ENCODE measurements at regions not wholly inside any gene's neighbourhood (a gene's known extent, or its start where the extent isn't known, plus 50 kb on each side); places are given as distances from the start of the nearest gene placed in this dataset.
"Not testable (repeated sequence)": the region's sequence is repeated elsewhere in the genome, so short reads cannot be mapped to it uniquely, and the experiment has no call there.

DNA sequence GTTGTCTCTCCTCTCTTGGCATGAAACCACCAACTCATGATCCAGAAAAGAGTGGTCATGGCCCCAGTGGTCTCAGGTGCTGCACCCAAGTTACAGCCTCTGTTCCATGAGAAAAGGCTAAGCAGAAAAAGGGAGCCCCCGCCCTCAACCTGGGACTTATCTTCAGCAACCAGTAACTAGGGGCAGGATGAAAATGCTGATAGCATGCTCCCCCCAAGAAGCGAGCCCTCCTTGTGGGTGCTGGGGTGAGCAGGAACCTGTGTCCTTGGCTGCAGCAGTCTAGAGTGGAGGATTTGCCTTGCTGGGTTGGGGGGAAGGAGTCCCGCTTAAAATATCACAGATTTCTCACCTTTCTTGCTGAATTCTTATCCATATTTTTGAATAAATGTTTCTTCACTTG lies 490.0 kb downstream of the SUCLG1 start:
- no peak for DNase-seq (ENCODE audit: low spot score)

DNA sequence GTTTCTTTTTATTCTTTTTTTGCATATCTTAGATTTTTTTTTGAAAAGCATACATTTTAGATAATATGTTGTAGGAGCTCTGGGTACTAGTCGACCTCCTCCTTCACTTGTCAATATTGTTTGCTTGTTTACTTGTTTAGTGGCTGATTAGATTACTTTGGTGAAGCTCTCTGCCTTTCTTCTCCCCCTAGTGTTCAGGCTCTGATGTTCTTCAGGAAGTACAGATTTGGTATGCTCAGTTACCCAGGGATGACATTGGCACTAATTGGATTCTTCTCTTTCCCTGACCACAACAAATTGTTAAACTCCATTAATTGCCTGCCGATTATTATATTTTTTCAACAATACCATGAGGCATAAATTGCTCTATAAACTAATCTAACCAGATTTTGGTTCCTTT lies 491.2 kb downstream of the SUCLG1 start:
- DNase-seq (ENCODE audit: low spot score): no peak

DNA sequence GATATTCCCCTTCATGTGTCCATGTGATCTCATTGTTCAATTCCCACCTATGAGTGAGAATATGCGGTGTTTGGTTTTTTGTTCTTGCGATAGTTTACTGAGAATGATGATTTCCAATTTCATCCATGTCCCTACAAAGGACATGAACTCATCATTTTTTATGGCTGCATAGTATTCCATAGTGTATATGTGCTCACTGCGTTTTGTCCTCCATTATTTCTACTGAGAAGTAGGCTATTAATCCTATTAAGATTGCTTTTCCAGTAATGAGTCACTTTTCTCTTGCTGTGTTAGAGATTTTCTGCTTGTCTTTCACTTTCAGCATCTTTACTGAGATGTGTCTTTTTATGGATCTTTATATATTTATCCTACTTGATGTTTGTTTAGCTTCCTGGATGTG lies 492.1 kb downstream of the SUCLG1 start:
- DNase-seq (ENCODE audit: low spot score): not testable (repeated sequence)

DNA sequence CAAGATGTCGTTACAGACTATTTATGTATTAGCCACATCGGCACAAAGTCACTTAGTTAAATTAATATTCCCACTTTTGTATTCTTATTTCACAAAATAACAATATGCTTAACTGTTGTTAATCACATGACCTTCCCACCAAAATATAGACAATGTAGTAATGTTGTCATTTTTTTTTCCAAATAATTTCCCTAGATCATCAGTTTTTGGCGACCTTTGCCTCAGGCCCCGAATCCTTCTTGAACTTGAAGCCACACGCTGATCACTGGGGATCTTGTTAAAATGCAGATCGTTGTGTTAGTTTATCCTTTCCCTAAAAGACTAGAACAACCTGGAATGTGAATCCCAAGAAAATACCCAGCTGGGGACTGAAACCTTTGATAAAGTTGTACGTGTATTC lies 497.6 kb downstream of the SUCLG1 start:
- DNase-seq (ENCODE audit: low spot score): no peak

DNA sequence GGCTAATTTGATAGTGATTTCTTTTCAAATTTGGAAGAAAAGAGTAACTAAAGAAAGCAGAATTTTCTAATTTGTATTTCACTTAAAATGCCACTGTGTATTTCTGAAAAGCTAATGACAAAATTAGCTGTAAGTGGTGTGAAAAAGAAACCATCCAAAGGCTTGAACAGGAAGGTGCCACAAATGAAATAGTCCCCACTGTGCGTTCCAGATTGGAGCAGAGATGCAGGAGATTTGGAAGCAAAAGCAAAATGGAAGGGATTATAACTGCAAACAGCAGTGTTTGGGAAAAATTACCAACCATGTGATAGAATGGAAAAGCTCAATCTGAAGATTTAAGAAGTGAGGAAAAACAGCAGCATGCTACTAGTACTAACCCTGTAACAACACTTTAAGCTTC lies 498.7 kb downstream of the SUCLG1 start:
- no peak for DNase-seq (ENCODE audit: low spot score)

DNA sequence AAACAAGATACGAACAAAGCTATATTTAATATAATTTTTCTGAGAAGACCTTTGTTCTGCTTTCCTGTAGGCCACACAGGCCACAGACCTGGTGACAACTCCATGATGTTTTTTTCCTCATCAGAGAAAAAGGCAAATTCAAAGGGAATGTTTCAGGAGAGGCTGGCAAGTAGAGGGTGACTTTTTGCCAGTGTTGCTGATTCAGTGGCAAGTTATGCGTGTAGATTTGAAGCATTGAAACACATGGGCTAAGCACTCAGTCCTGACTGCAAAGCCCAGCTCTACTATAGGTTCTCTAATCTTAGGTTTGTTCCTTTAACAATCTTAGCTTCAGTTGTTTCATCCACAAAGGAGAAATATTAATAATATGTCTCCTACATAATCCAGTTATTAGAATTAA lies 499.8 kb downstream of the SUCLG1 start:
- no peak for DNase-seq (ENCODE audit: low spot score)

DNA sequence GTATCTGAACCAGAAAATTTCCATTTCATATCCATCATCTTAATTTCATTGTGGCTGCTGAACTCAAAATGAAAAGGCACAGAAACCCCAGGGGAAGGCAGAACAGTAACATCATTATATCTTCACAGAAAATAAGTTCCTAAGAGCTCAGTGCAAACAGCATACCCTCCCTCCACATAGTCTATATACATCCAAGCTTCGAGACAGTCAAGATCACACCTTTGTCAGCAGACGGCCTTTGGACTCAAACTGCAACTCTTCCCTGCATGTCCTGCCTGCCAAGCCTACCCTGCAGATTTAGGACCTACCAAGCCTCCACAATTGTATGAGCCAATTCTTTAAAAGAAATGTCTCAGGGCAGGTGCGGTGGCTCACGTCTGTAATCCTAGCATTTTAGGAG lies 502.1 kb downstream of the SUCLG1 start:
- no peak for DNase-seq (ENCODE audit: low spot score)

DNA sequence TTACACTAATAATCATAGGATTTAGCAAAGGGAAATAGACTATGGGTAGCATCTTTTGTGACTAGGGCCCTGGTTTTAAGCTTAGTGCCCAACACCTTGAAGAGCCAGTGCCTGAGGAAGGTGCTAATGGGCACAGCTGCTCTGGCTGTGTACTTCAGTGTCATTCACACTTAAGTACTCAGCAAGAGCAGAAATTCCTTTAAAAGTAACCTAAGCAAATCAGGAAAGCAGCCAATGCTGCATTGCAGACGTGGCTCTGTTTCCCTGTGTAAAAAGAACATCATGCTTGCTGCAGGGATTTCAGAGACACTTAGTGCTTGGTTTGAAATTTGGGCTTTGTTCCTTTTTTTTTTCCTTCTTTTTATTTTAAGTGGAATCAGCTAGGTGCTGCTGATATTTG lies 505.4 kb downstream of the SUCLG1 start:
- DNase-seq (ENCODE audit: low spot score): no peak

DNA sequence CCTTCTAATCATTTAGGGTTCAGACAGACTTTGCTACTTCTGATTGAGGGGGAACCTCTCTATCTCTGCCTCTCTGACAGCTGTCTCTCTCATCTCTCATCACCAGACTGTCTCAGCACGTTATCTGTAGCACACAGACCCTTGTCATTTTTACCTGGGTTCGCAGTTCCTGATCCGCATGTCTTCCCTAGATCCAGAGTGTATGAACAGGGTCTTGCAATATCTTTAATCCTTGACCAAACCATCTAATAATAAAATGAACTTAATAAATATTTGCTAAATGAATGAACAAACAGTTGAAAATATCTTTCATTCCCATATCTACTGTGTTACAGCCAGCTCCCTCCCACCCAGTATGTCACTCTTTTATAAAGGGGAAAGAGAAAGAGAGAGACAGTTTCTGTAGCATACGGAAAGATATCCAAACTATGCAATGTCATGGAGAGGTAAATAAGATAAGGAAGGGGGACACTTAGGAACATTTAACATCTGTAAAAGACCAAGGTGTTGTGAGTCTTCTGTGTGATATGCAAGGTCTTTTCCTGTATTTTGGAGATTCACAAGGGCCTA lies 507.6 kb downstream of the SUCLG1 start:
- no peak for DNase-seq (ENCODE audit: low spot score)

DNA sequence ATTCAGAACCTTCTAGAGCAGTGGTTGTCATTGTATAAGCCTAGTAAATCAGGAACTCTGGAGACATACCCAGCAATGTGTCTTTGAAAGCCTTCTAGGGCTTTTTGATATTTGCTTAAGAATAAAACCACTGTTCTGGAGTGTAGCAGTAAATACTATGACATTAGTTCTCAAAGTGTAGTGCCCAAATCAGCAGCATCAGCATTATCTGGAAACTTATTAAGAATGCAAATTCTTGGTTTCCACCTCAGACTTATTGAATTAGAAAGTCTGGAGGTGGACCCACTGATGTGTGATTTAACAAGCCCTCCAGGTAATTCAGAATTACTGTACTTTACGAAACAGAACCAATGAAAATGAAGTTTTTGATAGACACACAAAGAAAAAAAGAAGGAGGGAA lies 509.7 kb downstream of the SUCLG1 start:
- DNase-seq (ENCODE audit: low spot score): no peak

DNA sequence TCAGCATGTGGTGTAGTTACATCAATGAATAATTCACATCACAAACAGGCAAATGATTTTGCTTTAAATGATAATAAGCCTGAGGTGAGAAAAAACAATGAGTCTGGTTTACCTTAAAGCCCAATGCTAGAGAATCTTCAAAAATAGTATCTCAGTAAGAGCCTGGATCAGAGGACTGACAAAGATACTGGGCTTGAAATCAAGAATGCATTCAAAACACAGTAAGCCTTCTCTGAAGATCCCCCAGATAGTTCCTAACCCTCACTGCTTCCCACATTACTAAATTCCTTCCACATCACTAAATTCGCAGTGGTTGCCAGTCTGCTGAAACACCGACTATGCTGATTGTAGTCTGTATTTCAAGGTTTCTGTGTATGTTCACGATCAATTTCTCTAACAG lies 514.9 kb downstream of the SUCLG1 start:
- no peak for DNase-seq (ENCODE audit: low spot score)

DNA sequence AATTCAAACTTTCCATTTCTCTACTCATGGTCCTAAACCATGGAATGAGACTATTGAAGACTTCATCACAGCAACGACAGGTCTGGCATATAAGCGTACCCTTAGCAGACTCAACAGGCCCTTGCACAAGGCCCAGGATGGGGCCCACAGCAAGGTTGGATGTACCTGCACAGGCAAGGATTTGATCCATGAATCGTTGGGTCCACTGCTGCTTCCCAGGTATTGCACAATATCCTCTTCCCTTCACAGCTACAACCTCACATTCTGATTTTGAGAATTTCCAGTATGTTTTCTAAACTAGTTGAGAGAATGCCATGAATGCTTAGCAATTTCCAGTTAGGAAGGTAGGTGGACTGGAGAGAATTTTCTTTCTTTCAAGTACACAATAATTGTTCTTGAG lies 515.8 kb downstream of the SUCLG1 start:
- no peak for DNase-seq (ENCODE audit: low spot score)

DNA sequence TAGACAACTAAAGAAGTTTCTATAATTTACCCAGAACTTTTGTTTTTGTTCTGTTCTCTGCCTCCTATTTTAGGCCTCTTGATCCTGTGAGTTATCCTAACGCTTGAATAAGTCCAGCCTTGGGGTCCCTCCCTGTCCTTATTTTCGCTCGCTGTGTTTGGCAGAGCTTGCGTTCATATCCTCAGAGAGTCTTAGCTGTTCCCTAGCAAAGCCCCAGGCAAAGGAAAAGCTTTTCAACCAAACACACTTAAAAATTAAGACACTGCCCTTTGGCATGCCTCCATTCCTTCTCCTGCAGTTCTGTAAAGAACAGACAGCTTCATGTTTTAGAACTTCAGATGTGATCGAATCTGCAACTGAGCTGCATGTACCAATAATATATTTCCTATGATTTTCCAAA lies 517.2 kb downstream of the SUCLG1 start:
- no peak for DNase-seq (ENCODE audit: low spot score)

DNA sequence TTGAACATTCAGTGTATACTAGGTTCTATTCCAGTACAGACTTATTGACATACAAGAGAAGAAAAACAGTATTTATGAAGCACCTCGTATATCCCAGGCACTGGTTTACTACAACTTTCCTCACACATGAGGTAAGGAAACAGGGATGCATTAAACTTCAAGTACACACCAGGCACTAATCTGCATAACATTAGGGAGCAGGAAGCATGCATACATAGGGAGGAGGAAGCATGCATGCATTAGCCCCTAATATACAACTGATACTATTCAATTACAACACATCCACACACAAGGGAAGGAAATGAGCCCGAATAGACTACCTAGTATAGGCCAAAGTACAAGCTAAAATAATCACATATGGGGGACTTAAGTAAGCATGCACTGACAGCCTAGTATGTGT lies 525.3 kb downstream of the SUCLG1 start:
- DNase-seq (ENCODE audit: low spot score): no peak

DNA sequence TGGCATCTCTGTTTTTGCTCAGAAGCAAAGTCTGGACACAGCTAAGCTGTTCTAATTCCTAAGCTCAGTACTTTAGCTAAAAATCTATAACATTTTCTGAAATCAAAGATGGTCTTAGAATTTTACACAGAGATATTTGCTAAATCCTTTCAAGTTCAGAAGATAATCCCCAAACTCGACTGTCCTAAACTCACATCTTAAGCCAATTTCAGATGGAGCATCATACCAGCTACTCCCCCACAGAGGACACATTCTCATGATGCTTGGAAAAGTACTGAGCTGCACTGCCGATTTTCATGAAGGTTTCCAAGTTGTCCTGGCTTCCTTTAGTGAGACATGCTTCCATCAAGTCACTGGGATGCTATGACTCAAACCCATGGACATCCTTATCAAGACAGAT lies 535.5 kb downstream of the SUCLG1 start:
- no peak for DNase-seq (ENCODE audit: low spot score)

DNA sequence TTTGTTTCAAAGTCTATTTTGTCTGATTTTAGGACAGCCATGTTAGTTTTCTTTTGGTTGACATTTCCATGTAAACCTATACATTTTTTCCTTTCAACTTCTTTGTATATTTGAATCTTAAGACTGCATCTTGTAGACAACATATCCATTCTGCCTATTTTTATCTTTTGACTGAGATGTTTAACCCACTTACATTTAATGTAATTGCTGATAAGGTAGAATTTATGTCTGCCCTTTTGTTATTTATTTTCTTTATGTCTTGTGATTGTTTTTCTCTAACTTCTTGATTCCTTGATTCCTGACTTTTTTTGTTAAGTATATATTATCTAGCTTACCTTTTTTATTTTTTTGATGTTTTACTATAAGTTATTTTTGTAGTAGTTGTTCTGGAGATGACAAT lies 542.5 kb downstream of the SUCLG1 start:
- DNase-seq (ENCODE audit: low spot score): no peak

DNA sequence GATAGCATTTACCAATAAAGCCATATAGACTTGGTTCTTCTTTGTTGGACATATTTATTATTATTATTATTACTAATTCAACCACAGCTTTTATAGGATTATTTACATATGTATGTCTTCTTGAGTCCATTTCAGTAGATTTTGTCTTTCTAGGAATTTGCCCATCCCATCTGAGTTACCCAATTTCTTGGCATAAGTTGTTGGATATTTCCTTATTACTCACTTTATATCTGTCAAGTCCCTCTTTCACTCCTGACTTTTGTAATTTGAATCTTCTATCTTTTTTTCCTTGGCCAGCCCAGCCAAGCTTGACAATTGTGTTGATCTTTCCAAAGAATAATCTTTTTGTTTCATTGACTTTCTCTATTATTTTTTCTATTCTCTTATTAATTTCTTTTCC lies 543.7 kb downstream of the SUCLG1 start:
- DNase-seq (ENCODE audit: low spot score): no peak

DNA sequence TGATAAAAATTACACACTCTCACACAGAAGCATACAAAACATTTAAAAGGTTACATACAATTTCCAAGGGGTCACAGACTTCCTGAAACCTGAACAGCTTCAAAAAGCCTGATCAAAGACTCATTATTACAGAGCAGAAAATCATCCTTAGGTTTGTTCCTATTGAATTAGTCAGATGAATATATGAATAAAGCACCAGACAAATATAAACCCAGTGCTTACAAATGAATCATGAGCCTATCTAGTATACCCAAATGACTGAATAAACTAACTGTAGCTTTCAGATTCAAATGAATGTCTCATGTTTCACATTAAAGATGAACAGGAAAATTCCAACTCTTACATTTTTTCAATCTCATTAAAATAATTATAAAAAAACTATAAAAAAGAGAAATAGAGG lies 550.3 kb downstream of the SUCLG1 start:
- no peak for DNase-seq (ENCODE audit: low spot score)

DNA sequence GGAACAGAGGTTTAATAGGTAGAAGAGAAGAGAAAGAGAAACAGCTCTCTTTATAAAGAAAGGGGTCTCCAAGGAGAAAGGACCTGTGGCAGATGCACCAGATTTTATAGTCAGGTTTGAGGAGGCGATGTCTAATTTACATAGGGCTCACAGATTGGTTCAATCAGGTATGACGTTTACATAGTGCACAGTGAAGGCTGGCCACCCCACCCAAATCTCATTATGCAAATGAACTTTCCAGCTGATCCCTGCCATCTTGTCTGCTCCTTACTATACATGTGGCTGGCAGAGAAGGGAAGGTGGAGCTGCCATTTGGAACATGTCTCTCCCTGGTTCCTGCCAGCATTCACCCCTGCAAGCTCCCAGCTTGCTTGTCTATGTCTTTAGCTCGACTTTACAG lies 557.8 kb downstream of the SUCLG1 start:
- no peak for DNase-seq (ENCODE audit: low spot score)

DNA sequence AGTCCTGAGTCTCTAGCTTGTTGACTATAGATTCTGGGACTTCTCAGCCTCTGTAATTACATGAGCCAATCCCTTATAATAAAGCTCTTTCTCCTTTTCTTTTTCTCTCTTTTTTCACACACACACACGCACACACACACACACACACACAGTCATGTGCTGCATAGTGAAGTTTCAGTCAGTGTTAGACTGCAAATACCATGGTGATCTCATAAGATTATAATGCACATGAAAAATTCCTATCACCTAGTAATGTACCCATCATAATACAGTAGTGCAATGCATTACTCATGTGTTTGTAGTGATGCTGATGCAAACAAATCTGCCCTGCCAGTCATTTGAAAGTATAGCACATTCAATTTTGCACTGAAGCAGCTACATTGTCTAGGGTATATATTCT lies 558.2 kb downstream of the SUCLG1 start:
- DNase-seq (ENCODE audit: low spot score): no peak

DNA sequence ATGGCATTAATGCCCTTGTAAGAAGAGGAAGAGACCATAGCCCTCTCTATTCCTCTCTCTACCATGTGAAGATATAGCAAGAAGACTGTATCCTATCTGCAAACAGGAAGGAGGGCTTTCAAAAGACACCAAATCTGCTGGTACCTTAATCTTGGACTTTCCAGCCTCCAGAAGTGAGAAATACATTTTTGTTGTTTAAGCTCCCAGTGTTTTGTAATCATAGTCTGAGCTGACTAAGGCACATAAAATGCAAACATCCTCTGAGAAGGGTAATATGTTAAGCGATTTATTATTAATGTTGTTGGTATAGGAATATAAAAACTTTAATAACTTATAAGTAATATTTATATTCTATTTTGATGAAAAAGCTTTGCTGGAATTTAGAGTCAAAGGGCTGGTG lies 559.8 kb downstream of the SUCLG1 start:
- DNase-seq (ENCODE audit: low spot score): no peak

DNA sequence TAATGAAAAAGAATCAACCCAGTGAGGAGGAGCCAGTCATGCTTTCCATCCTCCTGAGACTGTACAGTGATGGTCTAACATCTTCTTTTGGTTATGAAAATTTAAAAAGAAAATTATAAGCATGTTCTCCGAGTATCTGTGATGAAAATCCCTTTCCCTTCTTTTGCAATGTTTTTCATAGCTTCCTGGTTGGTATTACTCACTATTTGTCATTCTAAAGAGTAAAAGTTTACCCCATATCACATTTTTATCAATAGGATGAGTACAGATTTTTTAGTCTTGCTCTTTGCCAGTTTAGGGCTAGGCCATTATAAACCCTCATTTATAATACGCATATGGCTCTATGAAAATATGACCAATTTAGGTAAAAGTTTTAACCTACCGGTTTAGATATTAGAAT lies 564.1 kb downstream of the SUCLG1 start:
- DNase-seq (ENCODE audit: low spot score): no peak

DNA sequence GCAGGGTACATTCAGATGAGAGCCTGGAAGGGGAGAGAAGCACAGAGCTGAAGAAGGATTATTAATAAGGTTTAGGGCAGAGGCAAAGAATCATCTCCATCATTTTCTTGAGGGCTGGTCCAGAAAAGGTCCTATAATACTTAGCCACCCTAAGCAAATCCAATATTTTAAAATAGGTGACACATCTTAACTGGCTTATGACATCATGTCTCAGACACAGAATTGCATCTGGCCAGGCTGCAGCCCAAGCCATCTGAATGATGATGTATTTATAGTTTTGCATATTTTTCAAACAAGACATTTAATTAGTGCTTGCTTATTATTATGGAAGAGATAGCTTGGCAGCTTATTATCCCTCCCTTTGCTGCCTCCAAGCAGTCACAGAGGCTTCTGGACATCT lies 571.3 kb downstream of the SUCLG1 start:
- DNase-seq (ENCODE audit: low spot score): no peak

DNA sequence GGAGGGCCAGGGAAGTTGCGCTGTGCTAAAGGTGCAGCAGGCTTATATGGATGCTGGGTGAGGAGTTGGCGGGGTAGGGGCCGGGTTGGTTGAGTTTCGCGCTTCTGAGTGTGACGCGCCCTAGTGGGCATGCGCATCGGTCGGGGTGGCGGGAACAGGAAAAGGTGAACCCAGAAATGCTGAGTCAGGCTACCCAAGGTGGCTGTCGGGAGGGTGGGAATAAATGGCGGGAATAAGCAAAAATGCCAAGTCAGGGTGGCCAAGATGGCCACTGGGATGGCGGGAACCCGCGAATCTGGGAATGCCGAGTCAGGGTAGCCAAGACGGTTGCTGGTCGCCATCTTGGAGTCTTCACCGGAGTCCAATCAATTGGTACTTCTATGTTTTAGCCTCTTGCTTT lies 580.0 kb downstream of the SUCLG1 start:
- no peak for DNase-seq (ENCODE audit: low spot score)

DNA sequence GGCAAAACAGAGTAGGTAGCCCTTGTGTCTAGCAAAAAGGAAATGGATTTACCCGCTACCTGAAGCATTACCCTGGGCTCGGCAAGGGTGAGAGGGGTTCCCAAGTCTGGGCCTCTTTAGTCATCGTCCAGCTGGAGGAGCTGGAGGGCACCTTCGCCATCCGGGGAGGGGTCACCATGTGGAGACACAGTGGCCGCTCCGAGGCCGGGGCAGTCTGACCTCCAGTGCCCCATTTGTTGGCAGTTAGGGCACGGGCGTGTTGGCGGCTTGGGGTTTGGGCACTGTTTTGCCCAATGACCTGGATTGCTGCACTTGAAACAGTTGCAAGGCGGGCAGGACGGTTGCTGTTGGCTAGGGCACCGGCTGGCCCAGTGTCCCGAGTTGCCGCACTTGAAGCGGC lies 581.8 kb downstream of the SUCLG1 start:
- not testable (repeated sequence) for DNase-seq (ENCODE audit: low spot score)

Data from putamen (tissue), 1 donor.